B cell (primary cell): ENCODE measurements at regions not wholly inside any gene's neighbourhood (a gene's known extent, or its start where the extent isn't known, plus 50 kb on each side); places are given as distances from the start of the nearest gene placed in this dataset.

Experiments used
- ATAC-seq: fragments of 200-7000 bp; cut with Tn5 transposase; one replicate; pipeline ENCODE4 v1.10.0; 2021; ENCODE audit warnings: low read depth, mild to moderate bottlenecking, moderate number of reproducible peaks, moderate library complexity
- CTCF ChIA-PET: fragments of 350-600 bp; sonication (Branson Sonifier 250); formaldehyde crosslinking; loops from one replicate; lab custom pipeline; 2021; ENCODE audit warnings: antibody characterized with exemption, inconsistent platforms; lab: Charles Lee
- POLR2A ChIA-PET: fragments of 350-600 bp; sonication (Branson Sonifier 250); formaldehyde crosslinking; loops from one replicate; lab custom pipeline; 2021; ENCODE audit warnings: antibody characterized with exemption; lab: Charles Lee
- DNase-seq: peaks from one replicate; pipeline ENCODE4 v3.0.0; 2013
- H2AFZ ChIP-seq: 2 replicates; pipeline ENCODE4 v1.6.1; 2012; ENCODE audit warnings: mild to moderate bottlenecking, low read depth, low read length; ENCODE audit not compliant: insufficient read depth, poor library complexity, severe bottlenecking
- H3K27ac ChIP-seq, 2 donors: 1 replicate in 1 of 2; 2 replicates in 1 of 2; pipeline ENCODE4 v1.5.1; 2012 to 2013; ENCODE audit warnings: low read length in 2 of 2, mild to moderate bottlenecking in 2 of 2, moderate library complexity in 1 of 2
- H3K27me3 ChIP-seq, 4 experiments: fragments of 200-600 bp in 1 of 4; sonication (generic) in 1 of 4; replicated peaks in 1 of 4; 1 replicate in 2 of 4; 2 replicates in 2 of 4; pipeline versions ENCODE4 v1.6.1 to v1.7.0; 2013 to 2016; ENCODE audit warnings: low read length in 3 of 4, mild to moderate bottlenecking in 2 of 4, mixed read lengths in 1 of 4, moderate library complexity in 1 of 4; ENCODE audit not compliant: insufficient read depth in 4 of 4, control insufficient read depth in 3 of 4; ENCODE audit errors: control extremely low read depth in 1 of 4
- H3K36me3 ChIP-seq, 2 experiments: replicated peaks in 1 of 2; 1 replicate in 1 of 2; 2 replicates in 1 of 2; pipeline versions ENCODE4 v1.6.1 to v1.7.1; 2013; ENCODE audit warnings: low read length in 1 of 2; ENCODE audit not compliant: insufficient read depth in 2 of 2, control insufficient read depth in 1 of 2; ENCODE audit errors: control extremely low read depth in 1 of 2, extremely low read depth in 1 of 2
- H3K4me1 ChIP-seq, 2 donors: fragments of 200-600 bp in 1 of 2; sonication (generic) in 1 of 2; 1 replicate in 1 of 2; 2 replicates in 1 of 2; pipeline versions ENCODE4 v1.5.1 to v1.6.1; 2013 to 2017; ENCODE audit warnings: low read length in 2 of 2; ENCODE audit not compliant: control insufficient read depth in 2 of 2, insufficient read depth in 2 of 2
- H3K4me2 ChIP-seq: replicated peaks from 2 replicates; pipeline ENCODE3; 2012; ENCODE audit warnings: mild to moderate bottlenecking, low read depth, low read length; ENCODE audit not compliant: poor library complexity, severe bottlenecking
- H3K4me3 ChIP-seq, 5 experiments: fragments of 200-600 bp in 1 of 5; sonication (generic) in 1 of 5; 1 replicate in 3 of 5; 2 replicates in 2 of 5; pipeline versions ENCODE4 v1.5.1 to v1.7.0; 2011 to 2016; ENCODE audit warnings: low read length in 4 of 5, mild to moderate bottlenecking in 4 of 5, low read depth in 2 of 5, control low read depth in 1 of 5, moderate library complexity in 1 of 5; ENCODE audit not compliant: insufficient read depth in 1 of 5; ENCODE audit errors: control extremely low read depth in 1 of 5, extremely low read depth in 1 of 5
- H3K79me2 ChIP-seq: fragments of 200-600 bp; sonication (generic); one replicate; pipeline ENCODE4 v1.6.0; 2016; ENCODE audit warnings: low read length; ENCODE audit not compliant: control insufficient read depth, insufficient read depth
- H3K9ac ChIP-seq: fragments of 200-600 bp; sonication (generic); 2 replicates; pipeline ENCODE4 v1.6.1; 2017; ENCODE audit warnings: mild to moderate bottlenecking, low read length, moderate library complexity
- H3K9me3 ChIP-seq, 3 donors: one replicate each; pipeline versions ENCODE4 v1.6.1 to v1.7.1; 2013; ENCODE audit warnings: low read length in 2 of 3; ENCODE audit not compliant: control insufficient read depth in 2 of 3, insufficient read depth in 1 of 3; ENCODE audit errors: control extremely low read depth in 1 of 3
- H4K20me1 ChIP-seq: 2 replicates; pipeline ENCODE4 v1.6.0; 2012; ENCODE audit warnings: mild to moderate bottlenecking, low read length; ENCODE audit not compliant: insufficient read depth, control insufficient read depth, poor library complexity, severe bottlenecking
- H3K27ac Mint-ChIP-seq: one replicate; pipeline ENCODE4 v1.8.0; 2021; ENCODE audit warnings: mixed read lengths
- H3K27me3 Mint-ChIP-seq: one replicate; pipeline ENCODE4 v1.8.0; 2021; ENCODE audit warnings: mixed read lengths
- H3K4me1 Mint-ChIP-seq: one replicate; pipeline ENCODE4 v1.8.0; 2021; ENCODE audit warnings: mixed read lengths
- H3K4me3 Mint-ChIP-seq: one replicate; pipeline ENCODE4 v1.8.0; 2021; ENCODE audit warnings: mixed read lengths
- H3K9me3 Mint-ChIP-seq: one replicate; pipeline ENCODE4 v1.8.0; 2022; ENCODE audit warnings: mixed read lengths; ENCODE audit not compliant: insufficient read depth
- CTCF ChIP-seq: fragments of 200-600 bp; IDR thresholded peaks from one replicate; pipeline ENCODE4 v1.8.0; 2022; ENCODE audit warnings: antibody characterized with exemption, mild to moderate bottlenecking
- EZH2 ChIP-seq: IDR thresholded peaks from 2 replicates; pipeline ENCODE4 v1.6.1; 2012; ENCODE audit warnings: borderline replicate concordance, low read depth, mild to moderate bottlenecking, moderate library complexity, low read length; ENCODE audit not compliant: insufficient read depth, poor library complexity, severe bottlenecking
- WGBS: methylation state at CpG from one replicate; pipeline ENCODE4 v1.1.5; 2013; ENCODE audit warnings: missing lambda C conversion rate; ENCODE audit not compliant: insufficient coverage; 5-methylcytosine and 5-hydroxymethylcytosine counted together
- intact Hi-C: fragments of 100-400 bp; cut with micrococcal nuclease; formaldehyde crosslinking; loops from one replicate; pipeline ENCODE4 v1.10.0; 2022

GRCh38 chr3:19595884-19596283 lies 338.1 kb downstream of the EFHB start:
- Mint-ChIP-seq H3K27me3 (no peaks in the 10 kb centered on the region), H3K4me1 (peaks cover 32% of the 10 kb centered on the region), H3K9me3 (no peaks in the 10 kb centered on the region), H3K27ac (no peak overlapping the region), H3K4me3 (peak overlapping the region; percentile 10)
- Histone ChIP-seq H3K79me2 (no peaks in the 10 kb centered on the region), H4K20me1 (no peaks in the 10 kb centered on the region), H3K27ac (no peak overlapping the region), H3K4me2 (no peak overlapping the region), H3K36me3 (no peaks in the 10 kb centered on the region), H2AFZ (no peak overlapping the region), H3K27me3 (no peaks in the 10 kb centered on the region), H3K9ac (no peak overlapping the region), H3K4me3 (no peak overlapping the region), H3K4me1 (peaks cover 11 to 14% of the 10 kb centered on the region in 2 donors), H3K9me3 (peaks cover 0 to 2% (median 2%) of the 10 kb centered on the region in 3 donors)
- WGBS: no CpG with 5 or more reads among the region's 1 CpG
- intact Hi-C loops: no loop called here
- no peak for DNase-seq
- TF ChIP-seq EZH2 (no peak), CTCF (no peak)
- POLR2A ChIA-PET: no interaction called here
- CTCF ChIA-PET: no interaction called here
- ATAC-seq: no peak
